ENCODE measurements at regions not wholly inside any gene's neighbourhood (a gene's known extent, or its start where the extent isn't known, plus 50 kb on each side); places are given as distances from the start of the nearest gene placed in this dataset.

- no peaks in the 10 kb centered on the region for H3K36me3 ChIP-seq (replicated peaks in 1 of 2; ENCODE audit: control insufficient read depth in 1 of 2, insufficient read depth in 2 of 2, low read length in 2 of 2)
- ATAC-seq (no peak), DNase-seq (ENCODE audit: low spot score) (no peak), FAIRE-seq (no peak)
- WGBS (ENCODE audit: low lambda C conversion rate), result 54% methylated on average over 6 of the region's 6 CpGs
- no peak overlapping the region for H2AFZ ChIP-seq (ENCODE audit: low read length)
- no peak overlapping the region for H3K4me3 ChIP-seq (replicated peaks in 1 of 3; ENCODE audit: insufficient read depth in 1 of 3, low read depth in 2 of 3, low read length in 3 of 3)
- no peaks in the 10 kb centered on the region for H3K9me3 ChIP-seq (ENCODE audit: low read length)
- no peaks in the 10 kb centered on the region for H3K4me1 ChIP-seq (ENCODE audit: insufficient read depth, low read length)
- intact Hi-C loops (cut with micrococcal nuclease; ENCODE audit: unreplicated experiment) (no loop called here), in situ Hi-C loops (cut with HindIII; ENCODE audit: extremely low pct_ligation_motif_present, low pct_unique_long_range_greater_than_20kb) (no loop called here)
- no peaks in the 10 kb centered on the region for H4K20me1 ChIP-seq (ENCODE audit: insufficient read depth, low read length)
- no peak overlapping the region for H3K27ac ChIP-seq (ENCODE audit: extremely low read length, insufficient read depth, low read length)
- no peak overlapping the region for H3K4me2 ChIP-seq (ENCODE audit: low read depth, low read length)
- no peak for TF ChIP-seq ZNF326 (CRISPR knock-in tag; IDR thresholded peaks at IDR 0.05; ENCODE audit: borderline replicate concordance)
- no peak for TF ChIP-seq POLR2AphosphoS2 (IDR thresholded peaks at IDR 0.05; ENCODE audit: low read depth, low read length)
- TF ChIP-seq RAD21 (CRISPR knock-in tag; IDR thresholded peaks at IDR 0.05), result no peak
- no peak for TF ChIP-seq NFE2 (CRISPR knock-in tag; IDR thresholded peaks at IDR 0.05)
- TF ChIP-seq HOXA9 (CRISPR knock-in tag; IDR thresholded peaks at IDR 0.05; ENCODE audit: borderline replicate concordance), result no peak
- no peak for TF ChIP-seq ZNF609 (CRISPR knock-in tag; IDR thresholded peaks at IDR 0.05; ENCODE audit: borderline replicate concordance)
- CTCF ChIA-PET (ENCODE audit: low intra/inter-chr PET ratio, low total read pairs), result no interaction called here
- BruUV-seq (replicated peaks), result no TSS peak
- POLR2A ChIA-PET, result no interaction called here
- no peaks in the 10 kb centered on the region for H3K27me3 ChIP-seq (ENCODE audit: control insufficient read depth in 1 of 2, insufficient read depth in 2 of 2, low read length in 2 of 2)
- no peak overlapping the region for H3K9ac ChIP-seq (ENCODE audit: insufficient read depth, low read depth, low read length)
- no peaks in the 10 kb centered on the region for H3K79me2 ChIP-seq (ENCODE audit: insufficient read depth, low read length)
Measured at GRCh38 chr2:12935796-12936195, 219.1 kb downstream of the TRIB2 start.

All from HepG2 (cell line).